ENCODE measurements at regions not wholly inside any gene's neighbourhood (a gene's known extent, or its start where the extent isn't known, plus 50 kb on each side); places are given as distances from the start of the nearest gene placed in this dataset.
"Not testable (repeated sequence)": the region's sequence is repeated elsewhere in the genome, so short reads cannot be mapped to it uniquely, and the experiment has no call there.

GRCh38 chr13:85132986-85133385 lies 666.2 kb downstream of the SLITRK6 start:
- TF ChIP-seq POLR2A (IDR thresholded peaks at IDR 0.05) (no peak), CTCF (IDR thresholded peaks at IDR 0.05) (no peak), POLR2AphosphoS5 (IDR thresholded peaks at IDR 0.05) (no peak), EP300 (IDR thresholded peaks at IDR 0.05) (no peak)
- Histone ChIP-seq H3K27me3 (no peaks in the 10 kb centered on the region), H3K36me3 (no peaks in the 10 kb centered on the region), H3K4me1 (no peaks in the 10 kb centered on the region), H3K9me3 (no peaks in the 10 kb centered on the region), H3K27ac (no peak overlapping the region), H3K4me3 (no peak overlapping the region)
- WGBS, 5 donors, result 84 to 97% (median 93%) methylated on average over 6 of the region's 6 CpGs
- intact Hi-C loops (cut with DNase I; ENCODE audit: low total_unique reads), result no loop called here
- DNase-seq, result no peak

GRCh38 chr13:85123501-85123900 lies 675.7 kb downstream of the SLITRK6 start:
- H3K4me1 ChIP-seq; H3K27me3 ChIP-seq; intact Hi-C loops (cut with DNase I; ENCODE audit: low total_unique reads); DNase-seq; H3K4me3 ChIP-seq; H3K36me3 ChIP-seq; H3K27ac ChIP-seq: not testable (repeated sequence)
- 67 to 91% (median 80%) methylated on average over 6 to 14 of the region's 14 CpGs for WGBS, 5 donors
- peaks cover 0 to 18% (median 0%) of the 10 kb centered on the region in 4 donors for H3K9me3 ChIP-seq

GRCh38 chr13:85108356-85108755 lies 690.9 kb downstream of the SLITRK6 start:
- H3K27ac ChIP-seq, result no peak overlapping the region
- H3K4me1 ChIP-seq, result no peaks in the 10 kb centered on the region
- intact Hi-C loops (cut with DNase I; ENCODE audit: low total_unique reads), result no loop called here
- TF ChIP-seq POLR2A (IDR thresholded peaks at IDR 0.05), result no peak
- no peak for TF ChIP-seq CTCF (IDR thresholded peaks at IDR 0.05)
- TF ChIP-seq POLR2AphosphoS5 (IDR thresholded peaks at IDR 0.05), result no peak
- no peak for TF ChIP-seq EP300 (IDR thresholded peaks at IDR 0.05)
- H3K9me3 ChIP-seq, result peaks cover 0 to 9% (median 2%) of the 10 kb centered on the region in 4 donors
- no peak for DNase-seq
- H3K27me3 ChIP-seq, result no peaks in the 10 kb centered on the region
- WGBS, 5 donors, result 77 to 93% (median 85%) methylated on average over 3 of the region's 3 CpGs
- no peaks in the 10 kb centered on the region for H3K36me3 ChIP-seq
- H3K4me3 ChIP-seq, result no peak overlapping the region

GRCh38 chr13:85099245-85099644 lies 700.0 kb downstream of the SLITRK6 start:
- WGBS, 5 donors, result 89 to 93% (median 90%) methylated on average over 3 of the region's 3 CpGs
- intact Hi-C loops (cut with DNase I; ENCODE audit: low total_unique reads), result no loop called here
- Histone ChIP-seq H3K4me3 (no peak overlapping the region), H3K36me3 (no peaks in the 10 kb centered on the region), H3K4me1 (no peaks in the 10 kb centered on the region), H3K27me3 (no peaks in the 10 kb centered on the region), H3K9me3 (peaks cover 0 to 18% (median 0%) of the 10 kb centered on the region in 4 donors), H3K27ac (no peak overlapping the region)
- no peak for TF ChIP-seq EP300 (IDR thresholded peaks at IDR 0.05)
- TF ChIP-seq CTCF (IDR thresholded peaks at IDR 0.05), result no peak
- no peak for TF ChIP-seq POLR2AphosphoS5 (IDR thresholded peaks at IDR 0.05)
- no peak for DNase-seq

GRCh38 chr13:85095418-85096272 lies 703.6 kb downstream of the SLITRK6 start:
- Histone ChIP-seq H3K27me3 (no peaks in the 10 kb centered on the region), H3K27ac (no peak overlapping the region), H3K4me1 (no peaks in the 10 kb centered on the region), H3K36me3 (no peaks in the 10 kb centered on the region), H3K9me3 (peaks cover 0 to 7% (median 0%) of the 10 kb centered on the region in 4 donors), H3K4me3 (no peak overlapping the region)
- TF ChIP-seq POLR2AphosphoS5 (IDR thresholded peaks at IDR 0.05) (no peak), CTCF (IDR thresholded peaks at IDR 0.05) (no peak), POLR2A (IDR thresholded peaks at IDR 0.05) (no peak), EP300 (IDR thresholded peaks at IDR 0.05) (no peak)
- no peak for DNase-seq
- 45 to 71% (median 61%) methylated on average over 4 of the region's 4 CpGs for WGBS, 5 donors
- intact Hi-C loops (cut with DNase I; ENCODE audit: low total_unique reads), result no loop called here

Measured in stomach (tissue), 8 donors.